A549 (cell line): ENCODE measurements at regions not wholly inside any gene's neighbourhood (a gene's known extent, or its start where the extent isn't known, plus 50 kb on each side); places are given as distances from the start of the nearest gene placed in this dataset.

Experiments
- CTCF ChIP-seq: fragments of >200 bp; sonication (Bioruptor Twin); formaldehyde crosslinking; IDR thresholded peaks from 3 replicates; pipeline ENCODE4 v1.5.1; 2016
- HDAC2 ChIP-seq: fragments of 200-600 bp; sonication (generic); IDR thresholded peaks from 2 replicates; pipeline ENCODE4 v1.6.1; 2016
- HES2 ChIP-seq: fragments of >200 bp; sonication (Bioruptor Twin); formaldehyde crosslinking; IDR thresholded peaks from 2 replicates; pipeline ENCODE4 v1.6.1; 2016
- HOXA7 ChIP-seq: fragments of 250-450 bp; sonication (Bioruptor Pico); IDR thresholded peaks from 2 replicates; pipeline ENCODE4 v1.5.0; 2020; ENCODE audit warnings: mild to moderate bottlenecking, moderate library complexity
- JUNB ChIP-seq: fragments of >200 bp; sonication (Bioruptor Twin); formaldehyde crosslinking; IDR thresholded peaks from 2 replicates; pipeline ENCODE4 v1.6.1; 2016

- TF ChIP-seq CTCF (no peak), HOXA7 (no peak), HES2 (no peak), HDAC2 (no peak), JUNB (no peak)
Observed at GRCh38 chr6:159101656-159102055, 56.9 kb upstream of the TAGAP start.
